IMR-90 (cell line): ENCODE measurements at regions not wholly inside any gene's neighbourhood (a gene's known extent, or its start where the extent isn't known, plus 50 kb on each side); places are given as distances from the start of the nearest gene placed in this dataset.
A peak's percentile ranks its signal among the peaks of the same experiment; 100 is the strongest.

Experiments used
- ATAC-seq: fragments of 200-7000 bp; cut with Tn5 transposase; 2 replicates; pipeline ENCODE4 v1.9.1; 2020; ENCODE audit warnings: low read depth, mild to moderate bottlenecking, moderate library complexity
- BruUV-seq: library from RNA; stranded (reverse); fragments of 400-500 nt; replicated peaks from 2 replicates; lab custom pipeline; 2021; lab: Mats Ljungman, UMichigan
- CTCF ChIA-PET: fragments of 300-600 bp; formaldehyde crosslinking; extraction: SDS; loops from one replicate; lab custom pipeline; 2021; ENCODE audit warnings: antibody characterized with exemption; lab: Yijun Ruan, JAX
- POLR2A ChIA-PET: fragments of 300-600 bp; sonication (Branson Sonifier 250); formaldehyde crosslinking; loops from one replicate; lab custom pipeline; 2022; ENCODE audit warnings: antibody characterized with exemption; ENCODE audit not compliant: unreplicated experiment; lab: Charles Lee
- DNase-seq: peaks from one replicate; pipeline ENCODE4 v3.0.0; 2013
- H2AFZ ChIP-seq: replicated peaks from 2 replicates; pipeline ENCODE3; 2013; ENCODE audit warnings: low read length, mild to moderate bottlenecking; ENCODE audit not compliant: poor library complexity
- H2AK5ac ChIP-seq: 2 replicates; pipeline ENCODE4 v1.6.1; 2013; ENCODE audit warnings: low read depth, low read length, inconsistent platforms
- H2AK9ac ChIP-seq: replicated peaks from 2 replicates; pipeline ENCODE3; 2013; ENCODE audit warnings: mild to moderate bottlenecking, low read depth, low read length, moderate library complexity; ENCODE audit not compliant: poor library complexity
- H2BK120ac ChIP-seq: 2 replicates; pipeline ENCODE4 v1.6.1; 2013; ENCODE audit warnings: low read depth, low read length, inconsistent platforms
- H2BK15ac ChIP-seq: 3 replicates; pipeline ENCODE4 v1.6.1; 2013; ENCODE audit warnings: low read depth, low read length, inconsistent platforms
- H2BK20ac ChIP-seq: 2 replicates; pipeline ENCODE4 v1.6.1; 2013; ENCODE audit warnings: low read depth, mild to moderate bottlenecking, inconsistent platforms, low read length, moderate library complexity
- H2BK5ac ChIP-seq: 2 replicates; pipeline ENCODE4 v1.6.1; 2013; ENCODE audit warnings: mild to moderate bottlenecking, low read depth, low read length, inconsistent platforms; ENCODE audit not compliant: poor library complexity, severe bottlenecking
- H3K14ac ChIP-seq: replicated peaks from 2 replicates; pipeline ENCODE4 v1.6.1; 2013; ENCODE audit warnings: low read depth, low read length, inconsistent platforms
- H3K18ac ChIP-seq: 2 replicates; pipeline ENCODE4 v1.6.1; 2013; ENCODE audit warnings: low read depth, low read length, control low read depth
- H3K23ac ChIP-seq: 2 replicates; pipeline ENCODE4 v1.6.1; 2013; ENCODE audit warnings: low read depth, low read length, inconsistent platforms
- H3K27ac ChIP-seq: 2 replicates; pipeline ENCODE4 v1.5.1; 2013; ENCODE audit warnings: mild to moderate bottlenecking, control low read depth, low read length; ENCODE audit not compliant: insufficient read depth
- H3K27me3 ChIP-seq: 2 replicates; pipeline ENCODE4 v1.6.1; 2013; ENCODE audit warnings: low read length; ENCODE audit not compliant: control insufficient read depth, insufficient read depth
- H3K36me3 ChIP-seq: 2 replicates; pipeline ENCODE4 v1.6.1; 2013; ENCODE audit warnings: low read length, mixed read lengths; ENCODE audit not compliant: control insufficient read depth, insufficient read depth
- H3K4ac ChIP-seq: 2 replicates; pipeline ENCODE4 v1.6.1; 2013; ENCODE audit warnings: low read depth, low read length, inconsistent platforms
- H3K4me1 ChIP-seq: 2 replicates; pipeline ENCODE4 v1.6.1; 2013; ENCODE audit warnings: low read length, mixed read lengths; ENCODE audit not compliant: control insufficient read depth, insufficient read depth
- H3K4me2 ChIP-seq: 2 replicates; pipeline ENCODE4 v1.6.1; 2013; ENCODE audit warnings: low read depth, mild to moderate bottlenecking, control low read depth, low read length, moderate library complexity
- H3K4me3 ChIP-seq: 2 replicates; pipeline ENCODE4 v1.5.1; 2013; ENCODE audit warnings: low read depth, mild to moderate bottlenecking, control low read depth, low read length, moderate library complexity; ENCODE audit not compliant: insufficient read depth
- H3K56ac ChIP-seq: 2 replicates; pipeline ENCODE4 v1.6.1; 2013; ENCODE audit warnings: low read length, inconsistent platforms; ENCODE audit not compliant: insufficient read depth; ENCODE audit errors: extremely low read depth
- H3K79me1 ChIP-seq, 2 experiments: 2 replicates each; pipeline ENCODE4 v1.6.1; 2013; ENCODE audit warnings: low read length in 2 of 2, inconsistent platforms in 1 of 2, low read depth in 1 of 2
- H3K9ac ChIP-seq: 2 replicates; pipeline ENCODE4 v1.6.1; 2013; ENCODE audit warnings: low read depth, low read length, control low read depth
- H3K9me1 ChIP-seq: 2 replicates; pipeline ENCODE4 v1.6.1; 2013; ENCODE audit warnings: low read length, inconsistent platforms; ENCODE audit not compliant: insufficient read depth
- H3K9me3 ChIP-seq: 2 replicates; pipeline ENCODE4 v1.6.1; 2013; ENCODE audit warnings: low read length; ENCODE audit not compliant: control insufficient read depth, insufficient read depth
- H4K20me1 ChIP-seq: 2 replicates; pipeline ENCODE4 v1.6.1; 2013; ENCODE audit warnings: low read length, inconsistent platforms; ENCODE audit not compliant: insufficient read depth
- H4K5ac ChIP-seq: 2 replicates; pipeline ENCODE4 v1.6.1; 2013; ENCODE audit warnings: mild to moderate bottlenecking, low read depth, low read length, control low read depth
- H4K8ac ChIP-seq, 2 experiments: 2 replicates each; pipeline ENCODE4 v1.6.1; 2013; ENCODE audit warnings: low read depth in 2 of 2, low read length in 2 of 2, control low read depth in 1 of 2, inconsistent platforms in 1 of 2
- H4K91ac ChIP-seq: 2 replicates; pipeline ENCODE4 v1.6.1; 2013; ENCODE audit warnings: low read depth, low read length, inconsistent platforms; ENCODE audit not compliant: insufficient read depth
- BHLHE40 ChIP-seq: fragments of 150-350 bp; IDR thresholded peaks from 2 replicates; pipeline ENCODE4 v1.6.1; 2016; ENCODE audit warnings: mild to moderate bottlenecking, low read depth, low read length
- CEBPB ChIP-seq: IDR thresholded peaks from 2 replicates; pipeline ENCODE4 v1.6.1; 2012; ENCODE audit warnings: low read depth, low read length, improper control_type of control experiment
- CHD1 ChIP-seq: IDR thresholded peaks from 2 replicates; pipeline ENCODE4 v1.6.1; 2012; ENCODE audit warnings: low read depth, low read length, improper control_type of control experiment
- FOS ChIP-seq: fragments of 150-350 bp; IDR thresholded peaks from 2 replicates; pipeline ENCODE4 v1.6.1; 2016; ENCODE audit warnings: low read depth, low read length
- MAFK ChIP-seq: IDR thresholded peaks from 2 replicates; pipeline ENCODE4 v1.6.1; 2012; ENCODE audit warnings: low read depth, low read length, improper control_type of control experiment
- MAZ ChIP-seq: IDR thresholded peaks from 2 replicates; pipeline ENCODE4 v1.6.1; 2012; ENCODE audit warnings: low read depth, mild to moderate bottlenecking, low read length, improper control_type of control experiment, moderate library complexity, borderline replicate concordance
- NFE2L2 ChIP-seq: fragments of 150-350 bp; IDR thresholded peaks from 2 replicates; pipeline ENCODE4 v1.6.1; 2016; ENCODE audit warnings: low read depth, mild to moderate bottlenecking, low read length
- POLR2A ChIP-seq: IDR thresholded peaks from 2 replicates; pipeline ENCODE4 v1.6.1; 2012; ENCODE audit warnings: mild to moderate bottlenecking, low read depth, low read length
- RAD21 ChIP-seq: IDR thresholded peaks from 2 replicates; pipeline ENCODE4 v1.6.1; 2012; ENCODE audit warnings: low read length, improper control_type of control experiment
- RCOR1 ChIP-seq: IDR thresholded peaks from 2 replicates; pipeline ENCODE4 v1.6.1; 2012; ENCODE audit warnings: mild to moderate bottlenecking, low read length, improper control_type of control experiment; ENCODE audit not compliant: insufficient replicate concordance
- RFX5 ChIP-seq: IDR thresholded peaks from 2 replicates; pipeline ENCODE4 v1.8.0; 2012; ENCODE audit warnings: low read depth, mild to moderate bottlenecking, low read length, moderate library complexity
- SMC3 ChIP-seq: fragments of 150-350 bp; IDR thresholded peaks from 2 replicates; pipeline ENCODE4 v1.6.1; 2016; ENCODE audit warnings: low read depth, mild to moderate bottlenecking, antibody characterized with exemption, low read length, moderate library complexity
- WGBS, 2 experiments: methylation state at CpG; one replicate each; pipeline versions ENCODE4 v1.1.5 to v1.1.7; 2013; ENCODE audit warnings: missing lambda C conversion rate in 2 of 2; ENCODE audit not compliant: insufficient read length in 1 of 2; ENCODE audit errors: extremely low coverage in 2 of 2; 5-methylcytosine and 5-hydroxymethylcytosine counted together
- dilution Hi-C: fragments of 300-500 bp; cut with HindIII; formaldehyde crosslinking; loops from one replicate; pipeline ENCODE4 v1.14.3; 2018; ENCODE audit warnings: low sequenced_read_pairs; ENCODE audit not compliant: unreplicated experiment
- in situ Hi-C: fragments of 300-500 bp; cut with MboI; formaldehyde crosslinking; loops from 3 replicates; pipeline ENCODE4 v1.14.3; 2019; ENCODE audit warnings: low sequenced_read_pairs, inconsistent platforms, mixed read lengths
- intact Hi-C: fragments of 100-400 bp; cut with micrococcal nuclease; formaldehyde crosslinking; loops from 2 replicates; pipeline ENCODE4 v1.10.0; 2022
- TF ChIP-seq, protein P1 (sequence below): conservative IDR thresholded peaks from 2 replicates; pipeline ENCODE4 v1.5.1; 2012; ENCODE audit warnings: mild to moderate bottlenecking, low read depth, low read length, improper control_type of control experiment
- TF ChIP-seq, protein P2 (sequence below): fragments of 150-350 bp; IDR thresholded peaks from 2 replicates; pipeline ENCODE4 v1.6.1; 2017; ENCODE audit warnings: mild to moderate bottlenecking, antibody characterized with exemption, low read length, low read depth

DNA sequence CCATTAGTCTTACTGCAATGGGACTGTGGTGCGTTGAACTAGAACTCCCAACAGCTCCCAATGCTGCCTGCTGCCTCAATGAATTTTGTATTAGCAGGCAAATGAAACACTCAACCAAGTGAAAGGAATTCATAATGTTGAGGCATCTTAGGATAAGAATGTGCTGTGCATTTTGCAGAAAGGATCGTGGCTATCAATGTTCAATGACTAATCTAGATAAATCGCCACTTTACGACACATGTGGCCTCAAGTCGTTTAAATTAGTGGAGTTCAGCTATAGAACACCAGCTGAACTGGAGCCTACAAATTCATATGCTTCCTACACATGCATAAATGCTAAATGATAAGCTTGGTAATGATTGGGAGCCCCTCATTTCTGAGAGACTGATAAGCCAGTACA, 318.4 kb downstream of the PSAT1 start:
- Histone ChIP-seq H2BK120ac (no peak overlapping the region), H2AFZ (no peak overlapping the region), H2AK9ac (no peak overlapping the region), H3K27ac (no peak overlapping the region), H4K20me1 (no peaks in the 10 kb centered on the region), H4K8ac (no peak overlapping the region), H3K36me3 (no peaks in the 10 kb centered on the region), H3K4me1 (peaks cover 5% of the 10 kb centered on the region; the same call in 1 of the 2 replicates), H2BK5ac (no peak overlapping the region), H3K79me1 (no peaks in the 10 kb centered on the region), H3K9me1 (no peaks in the 10 kb centered on the region; the same call in 1 of the 2 replicates), H2BK20ac (peak overlapping the region; percentile 17; the same call in 1 of the 2 replicates), H3K4ac (no peak overlapping the region), H3K4me2 (no peak overlapping the region), H3K56ac (no peak overlapping the region), H3K23ac (no peak overlapping the region), H4K5ac (no peak overlapping the region), H3K14ac (no peak overlapping the region), H2BK15ac (no peak overlapping the region), H3K4me3 (no peak overlapping the region), H3K27me3 (no peaks in the 10 kb centered on the region), H3K9ac (no peak overlapping the region), H2AK5ac (no peak overlapping the region), H4K91ac (no peak overlapping the region), H3K18ac (no peak overlapping the region), H3K9me3 (no peaks in the 10 kb centered on the region)
- in situ Hi-C loops: no loop called here
- POLR2A ChIA-PET: no interaction called here
- intact Hi-C loops: no loop called here
- TF ChIP-seq CEBPB (no peak), MAZ (no peak), RFX5 (no peak), SMC3 (no peak), CHD1 (no peak), POLR2A (no peak), BHLHE40 (no peak), RAD21 (no peak), RCOR1 (no peak), MAFK (no peak), NFE2L2 (no peak), FOS (no peak)
- TF ChIP-seq, protein P1, sequence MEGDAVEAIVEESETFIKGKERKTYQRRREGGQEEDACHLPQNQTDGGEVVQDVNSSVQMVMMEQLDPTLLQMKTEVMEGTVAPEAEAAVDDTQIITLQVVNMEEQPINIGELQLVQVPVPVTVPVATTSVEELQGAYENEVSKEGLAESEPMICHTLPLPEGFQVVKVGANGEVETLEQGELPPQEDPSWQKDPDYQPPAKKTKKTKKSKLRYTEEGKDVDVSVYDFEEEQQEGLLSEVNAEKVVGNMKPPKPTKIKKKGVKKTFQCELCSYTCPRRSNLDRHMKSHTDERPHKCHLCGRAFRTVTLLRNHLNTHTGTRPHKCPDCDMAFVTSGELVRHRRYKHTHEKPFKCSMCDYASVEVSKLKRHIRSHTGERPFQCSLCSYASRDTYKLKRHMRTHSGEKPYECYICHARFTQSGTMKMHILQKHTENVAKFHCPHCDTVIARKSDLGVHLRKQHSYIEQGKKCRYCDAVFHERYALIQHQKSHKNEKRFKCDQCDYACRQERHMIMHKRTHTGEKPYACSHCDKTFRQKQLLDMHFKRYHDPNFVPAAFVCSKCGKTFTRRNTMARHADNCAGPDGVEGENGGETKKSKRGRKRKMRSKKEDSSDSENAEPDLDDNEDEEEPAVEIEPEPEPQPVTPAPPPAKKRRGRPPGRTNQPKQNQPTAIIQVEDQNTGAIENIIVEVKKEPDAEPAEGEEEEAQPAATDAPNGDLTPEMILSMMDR: no peak
- TF ChIP-seq, protein P2, sequence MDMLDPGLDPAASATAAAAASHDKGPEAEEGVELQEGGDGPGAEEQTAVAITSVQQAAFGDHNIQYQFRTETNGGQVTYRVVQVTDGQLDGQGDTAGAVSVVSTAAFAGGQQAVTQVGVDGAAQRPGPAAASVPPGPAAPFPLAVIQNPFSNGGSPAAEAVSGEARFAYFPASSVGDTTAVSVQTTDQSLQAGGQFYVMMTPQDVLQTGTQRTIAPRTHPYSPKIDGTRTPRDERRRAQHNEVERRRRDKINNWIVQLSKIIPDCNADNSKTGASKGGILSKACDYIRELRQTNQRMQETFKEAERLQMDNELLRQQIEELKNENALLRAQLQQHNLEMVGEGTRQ: no peak
- no TSS peak for BruUV-seq
- CTCF ChIA-PET: no interaction called here
- DNase-seq (peak; percentile 4), ATAC-seq (no peak)
- WGBS, 2 experiments: no CpG with 5 or more reads among the region's 5 CpGs
- dilution Hi-C loops: no loop called here
